ENCODE measurements at regions not wholly inside any gene's neighbourhood (a gene's known extent, or its start where the extent isn't known, plus 50 kb on each side); places are given as distances from the start of the nearest gene placed in this dataset.
"Not testable (repeated sequence)": the region's sequence is repeated elsewhere in the genome, so short reads cannot be mapped to it uniquely, and the experiment has no call there.

GRCh38 chr3:20316238-20316637 lies 130.2 kb upstream of the SGO1 start:
- no peak for DNase-seq

DNA sequence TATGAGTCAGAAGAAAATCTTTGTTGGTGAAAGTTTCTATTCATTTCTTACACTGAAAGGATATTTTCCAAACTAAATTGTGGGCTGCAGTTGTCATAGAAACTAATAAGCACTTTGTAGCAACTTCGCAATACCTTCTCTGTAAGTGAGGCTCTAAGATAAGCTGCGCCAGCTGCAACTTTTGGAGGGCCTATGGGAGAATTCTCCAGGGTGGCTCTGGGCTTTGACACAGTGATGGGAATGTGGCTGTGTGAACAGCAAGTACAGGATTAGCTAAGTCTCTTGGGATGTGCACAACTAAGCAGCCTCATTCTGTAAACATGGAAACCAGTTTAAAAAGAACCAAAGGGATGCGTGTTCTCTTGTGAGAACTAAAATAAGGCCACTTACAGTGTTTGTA lies 124.6 kb upstream of the SGO1 start:
- peak in 1 of 2 experiments; percentile 31 for DNase-seq

- no peak for DNase-seq
Observed at GRCh38 chr3:20307383-20307782, 121.4 kb upstream of the SGO1 start.

DNA sequence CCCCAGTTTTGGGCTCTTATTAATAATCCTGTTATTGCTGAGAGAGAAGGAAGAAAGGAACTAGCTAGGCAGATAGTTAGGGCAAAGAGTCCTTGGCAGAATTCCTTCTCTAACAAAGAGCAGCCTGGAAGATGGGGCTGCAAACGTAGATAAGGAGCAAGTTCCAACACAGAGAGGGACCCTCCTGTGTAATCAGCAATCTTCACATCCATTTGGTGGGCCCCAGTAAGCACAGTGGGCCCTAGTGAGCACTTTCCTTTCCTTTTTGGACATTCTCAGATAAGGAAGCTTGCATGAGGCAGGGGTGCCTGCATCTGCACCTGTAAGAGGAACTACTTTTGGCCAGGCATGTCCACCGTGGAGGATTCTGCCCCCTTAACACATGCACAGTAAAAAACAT lies 119.6 kb upstream of the SGO1 start:
- no peak for DNase-seq

GRCh38 chr3:20302766-20303165 lies 116.8 kb upstream of the SGO1 start:
- DNase-seq: no peak

DNA sequence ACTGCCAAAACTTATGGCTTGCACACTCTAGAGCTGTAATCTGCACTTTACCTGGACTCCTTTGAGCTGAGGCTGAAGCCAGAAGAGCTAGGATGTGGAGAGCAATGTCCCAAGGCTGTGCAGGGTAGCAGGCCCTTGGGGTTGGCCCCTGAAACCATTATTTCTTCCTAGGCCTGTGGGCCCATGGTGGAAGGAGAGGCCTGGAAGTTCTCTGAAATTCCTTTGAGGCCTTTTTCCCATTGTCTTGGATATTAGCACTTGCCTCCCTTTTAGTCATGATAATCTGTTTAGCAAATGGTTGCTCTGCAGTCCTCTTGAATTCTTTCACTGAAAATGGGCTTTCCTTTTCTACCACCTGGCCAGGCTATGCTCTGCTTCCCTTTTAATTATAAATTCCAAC lies 102.0 kb upstream of the SGO1 start:
- DNase-seq: no peak

- DNase-seq: no peak
Observed at GRCh38 chr3:20280257-20280656, 94.3 kb upstream of the SGO1 start.

GRCh38 chr3:20265977-20266376 lies 80.0 kb upstream of the SGO1 start:
- DNase-seq: not testable (repeated sequence)

DNA sequence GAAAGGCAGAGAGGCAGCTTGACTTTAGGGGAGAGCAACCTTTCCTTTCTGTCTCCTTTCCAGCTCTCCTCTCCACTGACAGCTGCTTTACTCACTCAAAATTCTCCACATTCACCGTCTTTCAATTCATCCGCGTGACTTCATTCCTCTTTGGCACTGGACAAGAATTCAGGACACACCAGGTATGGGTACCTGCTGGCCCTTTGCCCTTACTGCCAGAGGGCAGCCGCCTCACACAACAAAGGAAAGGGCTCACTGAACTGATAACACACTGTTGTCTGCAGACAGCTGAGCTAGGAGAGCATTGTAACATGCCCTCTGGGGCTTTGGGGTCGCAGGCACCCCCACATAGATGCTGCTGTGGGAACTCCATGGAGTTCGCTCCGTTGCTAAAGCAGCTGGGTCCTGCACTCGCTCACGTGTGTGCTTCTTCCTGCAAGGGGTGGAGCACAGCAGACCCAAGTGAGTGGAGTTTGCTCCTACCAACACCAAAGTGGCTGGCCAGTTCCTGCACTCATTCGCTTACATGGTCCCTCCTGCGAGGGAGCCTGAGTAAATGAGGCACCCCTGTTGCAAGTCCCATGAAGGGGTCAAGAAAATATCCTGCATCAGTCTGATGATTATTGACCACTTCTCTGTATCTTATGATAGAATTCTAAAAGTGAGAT lies 79.0 kb upstream of the SGO1 start:
- DNase-seq: no peak

GRCh38 chr3:20258371-20258770 lies 72.4 kb upstream of the SGO1 start:
- no peak for DNase-seq

GRCh38 chr3:20256144-20256543 lies 70.1 kb upstream of the SGO1 start:
- no peak for DNase-seq

DNA sequence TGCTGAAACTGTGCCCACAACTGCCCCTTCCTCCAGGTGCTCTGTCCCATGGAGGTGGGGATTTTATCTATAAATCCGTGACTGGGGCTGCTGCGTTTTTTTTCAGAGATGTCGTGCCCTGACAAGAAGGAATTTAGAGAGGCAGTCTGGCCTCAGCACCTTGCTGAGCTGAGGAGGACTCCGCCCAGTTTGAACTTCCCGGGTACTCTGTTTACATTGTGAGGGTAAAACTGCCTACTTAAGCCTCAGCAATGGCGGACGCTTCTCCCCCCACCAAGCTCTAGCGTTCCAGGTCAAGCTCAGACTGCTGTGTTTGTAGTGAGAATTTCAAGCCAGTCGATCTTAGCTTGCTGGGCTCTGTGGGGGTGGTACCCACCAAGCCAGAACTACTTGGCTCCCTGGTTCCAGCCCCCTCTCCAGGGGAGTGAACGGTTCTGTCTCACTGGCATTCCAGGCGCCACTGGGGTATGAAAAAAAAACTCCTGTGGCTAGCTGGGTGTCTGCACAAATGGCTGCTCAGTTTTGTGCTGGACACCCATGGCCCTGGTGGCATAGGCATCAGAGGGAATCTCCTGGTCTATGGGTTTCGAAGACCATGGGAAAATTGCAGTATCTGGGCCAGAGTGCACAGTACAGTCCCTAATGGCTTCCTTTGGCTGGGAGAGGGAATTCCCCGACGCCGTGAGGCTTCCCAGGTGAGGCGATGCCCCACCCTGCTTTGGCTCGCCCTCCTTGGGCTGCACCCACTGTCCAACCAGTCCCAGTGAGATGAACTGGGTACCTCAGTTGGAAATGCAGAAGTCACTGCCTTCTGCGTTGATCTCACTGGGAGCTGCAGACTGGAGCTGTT lies 68.5 kb upstream of the SGO1 start:
- no peak for DNase-seq

- DNase-seq: no peak
Observed at GRCh38 chr3:20250786-20251185, 64.8 kb upstream of the SGO1 start.

GRCh38 chr3:20250314-20250713 lies 64.3 kb upstream of the SGO1 start:
- no peak for DNase-seq

- no peak for DNase-seq
Observed at GRCh38 chr3:20246662-20247061, 60.7 kb upstream of the SGO1 start.

DNA sequence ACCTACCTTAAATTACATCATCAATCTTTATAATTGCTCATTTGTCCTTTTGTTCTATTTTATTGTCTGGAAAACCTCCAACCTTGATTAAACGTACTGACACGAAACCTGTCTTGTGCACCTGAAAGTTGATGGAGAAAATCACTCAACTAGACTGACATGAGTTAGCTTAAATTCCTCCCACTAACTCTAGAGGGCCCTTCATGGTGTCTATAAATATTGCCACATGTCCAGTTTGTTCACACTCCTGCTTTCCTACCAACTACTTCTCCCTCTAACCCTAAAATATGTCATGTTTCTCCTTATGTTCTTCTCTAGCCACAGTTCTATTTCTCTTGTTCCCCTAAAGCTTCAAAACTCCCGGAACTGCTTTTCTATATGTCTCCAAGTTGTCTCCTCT lies 59.8 kb upstream of the SGO1 start:
- DNase-seq: no peak

- DNase-seq: no peak
Observed at GRCh38 chr3:20240154-20240883, 54.3 kb upstream of the SGO1 start.

GRCh38 chr3:20238199-20238598 lies 52.2 kb upstream of the SGO1 start:
- DNase-seq: not testable (repeated sequence)

- peak in 1 of 2 experiments; percentile 6 for DNase-seq
Observed at GRCh38 chr3:20236603-20237002, 50.6 kb upstream of the SGO1 start.
